HG02884 (cell line): ENCODE measurements at regions not wholly inside any gene's neighbourhood (a gene's known extent, or its start where the extent isn't known, plus 50 kb on each side); places are given as distances from the start of the nearest gene placed in this dataset.
"Not testable (repeated sequence)": the region's sequence is repeated elsewhere in the genome, so short reads cannot be mapped to it uniquely, and the experiment has no call there.

ENCODE experiments used
- ATAC-seq: cut with Tn5 transposase; IDR thresholded peaks from one replicate; pipeline ENCODE4 v1.9.1; 2021; ENCODE audit warnings: mild to moderate bottlenecking, moderate library complexity; ENCODE audit not compliant: unreplicated experiment

DNA sequence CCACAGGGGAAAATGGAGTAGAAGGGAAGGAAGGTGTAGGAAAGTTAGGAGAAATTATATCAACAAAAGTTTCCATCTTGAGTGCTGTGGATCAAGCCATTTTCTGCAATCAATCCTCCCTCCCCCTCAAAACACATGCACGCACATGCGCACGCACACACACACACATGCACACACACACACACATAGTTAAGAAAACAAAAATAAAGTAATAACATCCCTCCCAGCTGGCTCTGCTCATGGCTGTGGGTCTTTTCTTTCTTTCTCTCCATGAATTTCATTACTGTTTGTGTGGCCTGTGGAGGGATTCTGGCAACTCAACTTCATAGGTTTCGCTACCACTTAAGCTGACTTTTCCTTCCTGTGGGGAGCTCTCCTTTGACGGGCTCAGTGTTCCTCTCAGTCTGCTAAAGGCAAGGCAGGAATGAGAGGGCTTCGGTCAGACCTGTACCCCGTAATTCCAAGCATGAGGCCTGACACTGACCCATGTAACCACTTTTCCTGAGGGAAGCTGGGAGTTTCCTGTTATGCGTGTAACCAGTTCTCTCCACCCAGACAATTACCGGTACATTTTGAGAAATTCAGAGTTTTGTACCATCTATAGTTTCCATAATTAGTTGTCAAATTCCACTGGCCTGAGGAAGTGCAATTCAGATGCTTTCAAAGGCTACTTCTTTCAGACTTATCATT is 79.8 kb downstream of the ZNF92 start:
- no peak for ATAC-seq

GRCh38 chr7:65454469-65454868 is 80.8 kb downstream of the ZNF92 start:
- no peak for ATAC-seq

DNA sequence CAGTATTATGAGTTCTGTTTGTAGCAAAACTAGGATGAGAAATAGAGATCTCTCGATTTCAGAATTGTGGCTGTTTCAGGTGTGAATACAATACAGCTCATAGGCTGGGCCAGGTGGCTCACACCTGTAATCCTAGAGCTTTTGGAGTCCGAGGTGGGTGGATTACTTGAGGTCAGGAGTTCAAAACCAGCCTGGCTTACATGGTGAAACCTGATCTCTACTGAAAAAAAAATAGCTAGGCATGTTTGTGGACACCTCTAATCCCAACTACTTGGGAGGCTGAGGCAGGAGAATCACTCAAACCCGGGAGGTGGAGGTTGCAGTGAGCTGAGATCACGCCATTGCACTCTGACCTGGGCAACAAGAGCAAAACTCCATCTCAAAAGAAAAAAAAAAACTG is 81.4 kb downstream of the ZNF92 start:
- not testable (repeated sequence) for ATAC-seq

GRCh38 chr7:65457705-65458104 is 84.0 kb downstream of the ZNF92 start:
- no peak for ATAC-seq

- no peak for ATAC-seq
Observed at GRCh38 chr7:65459438-65459837, 85.8 kb downstream of the ZNF92 start.

DNA sequence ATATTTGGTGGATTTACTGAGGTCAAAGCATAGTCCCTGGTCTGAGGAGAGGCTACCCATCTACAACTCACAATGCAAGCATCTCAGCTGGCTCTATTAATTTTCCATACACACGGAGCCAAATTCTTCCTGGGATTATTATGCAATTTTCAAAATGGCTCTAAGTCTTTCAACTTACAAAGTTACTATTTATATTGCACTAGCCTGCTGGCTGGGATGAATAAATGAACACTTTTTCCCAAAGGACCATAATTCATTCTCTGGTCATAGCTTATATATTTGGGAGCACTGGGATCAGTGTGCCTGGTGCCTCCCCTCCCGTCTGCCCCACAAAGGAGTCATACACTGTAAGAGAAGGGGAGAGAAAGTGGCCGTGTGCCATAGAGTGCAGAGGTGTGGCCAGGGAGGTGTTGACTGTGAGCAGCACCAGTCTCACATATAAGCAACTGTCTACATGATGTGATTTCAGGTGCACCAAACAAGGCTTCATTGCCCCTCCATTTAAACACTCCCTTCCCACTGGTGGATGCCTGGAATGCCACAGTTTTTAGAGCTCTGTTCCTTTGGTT is 88.6 kb downstream of the ZNF92 start:
- ATAC-seq: no peak

DNA sequence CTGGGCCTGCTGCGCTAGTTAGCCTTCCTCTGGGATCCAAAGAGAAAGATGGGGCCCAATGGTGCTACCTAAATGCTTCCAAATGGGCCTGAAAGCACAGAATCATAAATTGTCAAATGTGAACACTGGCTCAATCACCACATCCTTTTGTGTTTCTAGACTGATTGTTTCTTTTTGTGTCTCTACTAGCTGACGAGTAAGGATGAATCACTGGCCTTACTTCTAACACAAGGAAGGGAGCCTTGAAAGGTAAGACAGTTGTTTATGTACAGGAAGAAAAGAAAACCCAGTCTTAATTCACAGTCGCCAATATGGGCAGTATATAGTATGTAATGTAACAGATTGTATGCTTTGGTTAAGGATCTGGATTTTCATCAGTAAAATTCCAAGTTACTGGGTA is 89.5 kb downstream of the ZNF92 start:
- no peak for ATAC-seq

- ATAC-seq: not testable (repeated sequence)
Observed at GRCh38 chr7:65469919-65470558, 96.4 kb downstream of the ZNF92 start.

- ATAC-seq: no peak
Observed at GRCh38 chr7:65471587-65471986, 97.9 kb downstream of the ZNF92 start.

- ATAC-seq: no peak
Observed at GRCh38 chr7:65475040-65475726, 101.5 kb downstream of the ZNF92 start.

- ATAC-seq: peak; percentile 71
Observed at GRCh38 chr7:65475734-65476319, 102.2 kb downstream of the ZNF92 start.

DNA sequence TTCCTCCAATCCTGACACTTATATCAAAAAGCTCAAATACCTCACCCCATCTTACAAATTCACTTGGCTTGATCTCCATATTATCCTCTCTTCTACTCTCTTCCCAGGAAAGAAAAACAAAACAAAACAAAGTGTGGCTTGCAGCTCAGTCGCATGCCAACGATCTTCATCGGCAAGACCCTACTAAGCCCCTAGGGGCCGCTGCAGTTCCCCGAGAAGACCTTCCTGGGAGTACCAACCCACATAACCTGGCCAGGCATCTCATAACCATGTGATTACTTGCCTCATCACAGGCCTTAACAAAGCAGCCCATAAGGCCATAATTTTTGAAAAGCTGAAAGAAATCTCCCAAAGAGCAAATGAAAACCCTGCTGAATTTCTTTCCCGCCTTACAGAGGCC is 103.7 kb downstream of the ZNF92 start:
- no peak for ATAC-seq

- no peak for ATAC-seq
Observed at GRCh38 chr7:65489260-65489767, 115.7 kb downstream of the ZNF92 start.

DNA sequence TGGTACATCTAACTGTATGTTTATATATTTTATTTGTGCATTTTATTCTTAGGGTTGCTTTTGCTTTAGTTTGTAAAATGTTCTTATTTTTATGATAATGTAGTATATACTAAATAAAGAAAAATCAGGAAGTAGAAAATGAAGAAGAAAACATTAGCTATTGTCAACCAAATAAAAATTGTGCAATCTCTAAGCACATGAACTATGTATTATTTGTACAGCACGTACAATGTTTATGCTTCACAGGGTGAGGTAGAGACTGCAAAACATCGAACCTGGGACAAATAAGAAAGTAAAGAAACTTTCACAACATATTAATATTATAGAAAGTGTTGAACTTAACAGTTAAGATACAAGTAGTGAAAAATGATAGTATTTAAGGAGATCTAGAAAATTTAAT is 123.0 kb downstream of the ZNF92 start:
- not testable (repeated sequence) for ATAC-seq

DNA sequence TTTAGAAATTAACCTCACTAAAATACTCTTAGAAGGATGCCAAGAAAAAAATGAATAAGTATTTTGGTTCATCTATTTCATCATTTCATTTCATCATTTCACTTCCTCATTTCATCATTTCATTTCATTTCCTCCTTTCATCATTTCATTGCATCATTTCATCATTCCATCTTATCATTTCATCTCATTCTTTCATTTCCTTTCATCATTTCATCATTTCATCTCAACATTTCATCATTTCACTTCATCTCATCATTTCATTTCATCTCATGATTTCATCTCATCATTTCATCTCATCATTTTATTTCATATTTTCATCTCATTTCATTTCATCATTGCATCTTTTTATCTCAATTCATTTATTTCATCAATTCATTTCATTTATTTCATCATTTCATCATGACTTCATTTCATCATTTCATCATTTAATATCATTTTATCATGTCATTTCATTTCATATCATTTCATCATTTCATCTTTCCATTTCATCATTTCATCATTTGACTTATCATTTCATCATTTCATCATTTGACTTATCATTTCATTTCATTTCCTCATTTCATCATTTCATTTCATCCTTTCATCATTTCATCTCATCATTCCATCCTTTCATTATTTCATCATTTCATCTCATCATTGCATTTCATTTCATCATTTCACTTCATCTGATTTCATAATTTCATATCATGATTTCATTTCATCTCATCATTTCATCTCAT is 129.9 kb downstream of the ZNF92 start:
- no peak for ATAC-seq

DNA sequence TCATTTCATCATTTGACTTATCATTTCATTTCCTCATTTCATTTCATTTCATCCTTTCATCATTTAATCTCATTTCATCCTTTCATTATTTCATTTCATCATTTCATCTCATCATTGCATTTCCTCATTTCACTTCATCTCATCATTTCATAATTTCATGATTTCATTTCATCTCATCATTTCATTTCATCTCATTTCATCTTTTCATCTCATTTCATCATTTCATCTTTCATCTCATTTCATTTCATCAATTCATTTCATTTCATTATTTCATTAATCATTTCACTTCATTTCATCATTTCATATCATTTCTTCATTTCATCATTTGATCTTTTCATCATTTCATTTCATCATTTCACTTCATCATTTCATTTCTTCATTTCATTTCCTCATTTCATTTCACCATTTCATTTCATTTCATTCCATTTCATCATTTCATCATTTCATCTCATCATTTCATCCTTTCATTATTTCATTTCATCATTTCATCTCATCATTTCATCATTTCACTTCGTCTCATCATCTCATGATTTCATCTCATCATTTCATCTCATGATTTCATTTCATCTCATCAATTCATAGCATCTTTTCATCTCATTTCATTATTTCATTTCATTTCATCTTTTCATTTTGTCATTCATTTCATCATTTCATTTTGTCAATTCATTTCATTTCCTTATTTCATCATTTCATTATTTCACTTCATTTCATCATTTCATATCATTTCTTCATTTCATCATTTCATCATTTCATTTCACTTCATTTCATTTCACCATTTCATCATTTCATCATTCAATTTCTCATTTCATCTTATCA is 131.1 kb downstream of the ZNF92 start:
- not testable (repeated sequence) for ATAC-seq

DNA sequence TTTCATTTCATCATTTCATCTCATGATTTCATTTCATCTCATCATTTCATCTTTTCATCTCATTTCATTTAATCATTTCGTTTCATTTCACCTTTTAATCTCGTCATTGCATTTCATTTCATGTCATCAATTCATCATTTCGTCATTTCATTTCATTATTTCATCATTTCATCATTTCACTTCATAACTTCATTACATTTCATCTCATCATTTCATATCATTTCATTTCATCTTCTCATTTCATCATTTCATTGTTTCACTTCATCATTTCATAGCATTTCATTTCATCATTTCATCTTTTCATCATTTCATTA is 131.6 kb downstream of the ZNF92 start:
- ATAC-seq: not testable (repeated sequence)

GRCh38 chr7:65508581-65509367 is 135.1 kb downstream of the ZNF92 start:
- not testable (repeated sequence) for ATAC-seq
